CD1c-positive myeloid dendritic cell (primary cell): ENCODE measurements at regions not wholly inside any gene's neighbourhood (a gene's known extent, or its start where the extent isn't known, plus 50 kb on each side); places are given as distances from the start of the nearest gene placed in this dataset.

Source experiments
- DNase-seq: peaks from one replicate; pipeline ENCODE4 v3.0.0-alpha.2; 2016; ENCODE audit errors: extremely low spot score

GRCh38 chr17:13228225-13228624, 210.4 kb upstream of the ELAC2 start:
- DNase-seq, result no peak

- no peak for DNase-seq
Observed at GRCh38 chr17:13222975-13223374, 205.1 kb upstream of the ELAC2 start.

- DNase-seq, result no peak
Observed at GRCh38 chr17:13212860-13213259, 195.0 kb upstream of the ELAC2 start.

- DNase-seq, result no peak
Observed at GRCh38 chr17:13209081-13209480, 191.3 kb upstream of the ELAC2 start.

GRCh38 chr17:13204607-13205237, 186.9 kb upstream of the ELAC2 start:
- no peak for DNase-seq

- no peak for DNase-seq
Observed at GRCh38 chr17:13202835-13203234, 185.0 kb upstream of the ELAC2 start.

- no peak for DNase-seq
Observed at GRCh38 chr17:13200671-13201070, 182.8 kb upstream of the ELAC2 start.

- no peak for DNase-seq
Observed at GRCh38 chr17:13199425-13199824, 181.6 kb upstream of the ELAC2 start.

- DNase-seq, result no peak
Observed at GRCh38 chr17:13197586-13197985, 179.8 kb upstream of the ELAC2 start.

GRCh38 chr17:13194887-13195286, 177.1 kb upstream of the ELAC2 start:
- DNase-seq, result no peak

- DNase-seq, result no peak
Observed at GRCh38 chr17:13182854-13183253, 165.0 kb upstream of the ELAC2 start.

GRCh38 chr17:13182450-13182849, 164.6 kb upstream of the ELAC2 start:
- DNase-seq, result no peak

- no peak for DNase-seq
Observed at GRCh38 chr17:13181683-13182082, 163.9 kb upstream of the ELAC2 start.

- DNase-seq, result no peak
Observed at GRCh38 chr17:13176436-13176835, 158.6 kb upstream of the ELAC2 start.

GRCh38 chr17:13171790-13172189, 154.0 kb upstream of the ELAC2 start:
- DNase-seq, result no peak

GRCh38 chr17:13162361-13162760, 144.5 kb upstream of the ELAC2 start:
- no peak for DNase-seq

GRCh38 chr17:13160790-13161189, 143.0 kb upstream of the ELAC2 start:
- DNase-seq, result no peak

GRCh38 chr17:13160296-13160695, 142.5 kb upstream of the ELAC2 start:
- DNase-seq, result no peak

GRCh38 chr17:13158494-13159240, 140.8 kb upstream of the ELAC2 start:
- DNase-seq, result no peak

- no peak for DNase-seq
Observed at GRCh38 chr17:13157656-13158055, 139.8 kb upstream of the ELAC2 start.

GRCh38 chr17:13154930-13155329, 137.1 kb upstream of the ELAC2 start:
- no peak for DNase-seq

GRCh38 chr17:13154398-13154797, 136.6 kb upstream of the ELAC2 start:
- DNase-seq, result no peak

GRCh38 chr17:13153036-13153435, 135.2 kb upstream of the ELAC2 start:
- DNase-seq, result no peak

GRCh38 chr17:13152501-13152900, 134.7 kb upstream of the ELAC2 start:
- no peak for DNase-seq
